ENCODE measurements at regions not wholly inside any gene's neighbourhood (a gene's known extent, or its start where the extent isn't known, plus 50 kb on each side); places are given as distances from the start of the nearest gene placed in this dataset.

DNA sequence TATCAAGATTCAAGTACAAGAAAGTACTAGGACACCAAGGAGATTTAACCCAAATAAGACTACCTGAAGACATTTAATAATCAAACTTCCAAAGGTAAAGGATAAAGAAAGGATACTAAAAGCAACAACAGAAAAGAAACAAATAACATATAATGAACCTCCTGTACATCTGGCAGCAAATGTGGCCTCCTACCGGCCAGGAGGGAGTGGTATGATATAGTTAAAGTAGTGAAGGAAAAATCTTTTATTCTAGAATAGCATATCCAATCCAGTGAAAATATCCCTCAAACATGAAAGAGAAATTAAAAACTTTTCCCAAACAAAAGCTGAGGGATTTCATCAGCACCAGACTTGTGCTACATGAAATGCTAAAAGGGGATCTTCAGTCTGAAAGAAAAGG, 104.7 kb upstream of the GUCY1A2 start:
- no peak overlapping the region for H3K4me3 Mint-ChIP-seq
- TF ChIP-seq EMX1 (CRISPR knock-in tag; IDR thresholded peaks at IDR 0.05) = no peak
- TF ChIP-seq, protein P1, sequence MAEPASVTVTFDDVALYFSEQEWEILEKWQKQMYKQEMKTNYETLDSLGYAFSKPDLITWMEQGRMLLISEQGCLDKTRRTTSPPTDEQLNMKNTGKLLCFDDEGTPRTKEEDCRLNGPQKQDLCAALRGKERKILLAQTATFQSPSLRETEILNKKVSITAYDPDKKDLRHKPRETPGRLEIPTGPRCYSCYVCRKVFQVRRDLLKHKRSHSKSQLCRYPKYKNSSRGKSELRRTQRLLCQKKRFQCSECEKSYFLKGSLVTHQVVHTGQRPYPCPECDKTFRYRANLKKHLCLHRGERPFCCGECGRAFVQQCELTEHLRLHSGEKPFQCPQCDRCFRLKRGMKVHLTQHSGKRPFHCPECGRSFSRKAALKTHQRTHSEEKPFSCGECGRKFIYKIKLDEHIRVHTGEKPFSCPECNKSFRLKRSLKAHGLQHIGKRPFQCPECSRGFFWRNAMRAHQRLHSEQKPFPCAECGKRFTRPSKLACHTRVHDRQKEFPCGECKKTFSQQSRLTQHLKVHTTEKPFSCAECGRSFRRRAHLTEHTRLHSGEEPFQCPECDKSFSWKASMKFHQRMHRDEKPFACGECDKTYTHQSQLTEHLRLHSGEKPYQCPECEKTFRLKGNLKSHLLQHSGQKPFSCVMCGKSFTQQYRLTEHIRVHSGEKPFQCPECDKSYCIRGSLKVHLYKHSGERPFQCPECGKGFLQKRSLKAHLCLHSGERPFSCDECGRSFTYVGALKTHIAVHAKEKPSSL (CRISPR knock-in tag; conservative IDR thresholded peaks at IDR 0.05) = no peak
- TF ChIP-seq, protein P2, sequence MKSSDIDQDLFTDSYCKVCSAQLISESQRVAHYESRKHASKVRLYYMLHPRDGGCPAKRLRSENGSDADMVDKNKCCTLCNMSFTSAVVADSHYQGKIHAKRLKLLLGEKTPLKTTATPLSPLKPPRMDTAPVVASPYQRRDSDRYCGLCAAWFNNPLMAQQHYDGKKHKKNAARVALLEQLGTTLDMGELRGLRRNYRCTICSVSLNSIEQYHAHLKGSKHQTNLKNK (CRISPR knock-in tag; IDR thresholded peaks at IDR 0.05) = no peak
- TF ChIP-seq, protein P3, sequence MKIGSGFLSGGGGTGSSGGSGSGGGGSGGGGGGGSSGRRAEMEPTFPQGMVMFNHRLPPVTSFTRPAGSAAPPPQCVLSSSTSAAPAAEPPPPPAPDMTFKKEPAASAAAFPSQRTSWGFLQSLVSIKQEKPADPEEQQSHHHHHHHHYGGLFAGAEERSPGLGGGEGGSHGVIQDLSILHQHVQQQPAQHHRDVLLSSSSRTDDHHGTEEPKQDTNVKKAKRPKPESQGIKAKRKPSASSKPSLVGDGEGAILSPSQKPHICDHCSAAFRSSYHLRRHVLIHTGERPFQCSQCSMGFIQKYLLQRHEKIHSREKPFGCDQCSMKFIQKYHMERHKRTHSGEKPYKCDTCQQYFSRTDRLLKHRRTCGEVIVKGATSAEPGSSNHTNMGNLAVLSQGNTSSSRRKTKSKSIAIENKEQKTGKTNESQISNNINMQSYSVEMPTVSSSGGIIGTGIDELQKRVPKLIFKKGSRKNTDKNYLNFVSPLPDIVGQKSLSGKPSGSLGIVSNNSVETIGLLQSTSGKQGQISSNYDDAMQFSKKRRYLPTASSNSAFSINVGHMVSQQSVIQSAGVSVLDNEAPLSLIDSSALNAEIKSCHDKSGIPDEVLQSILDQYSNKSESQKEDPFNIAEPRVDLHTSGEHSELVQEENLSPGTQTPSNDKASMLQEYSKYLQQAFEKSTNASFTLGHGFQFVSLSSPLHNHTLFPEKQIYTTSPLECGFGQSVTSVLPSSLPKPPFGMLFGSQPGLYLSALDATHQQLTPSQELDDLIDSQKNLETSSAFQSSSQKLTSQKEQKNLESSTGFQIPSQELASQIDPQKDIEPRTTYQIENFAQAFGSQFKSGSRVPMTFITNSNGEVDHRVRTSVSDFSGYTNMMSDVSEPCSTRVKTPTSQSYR (CRISPR knock-in tag; IDR thresholded peaks at IDR 0.05) = no peak
- TF ChIP-seq, protein P4, sequence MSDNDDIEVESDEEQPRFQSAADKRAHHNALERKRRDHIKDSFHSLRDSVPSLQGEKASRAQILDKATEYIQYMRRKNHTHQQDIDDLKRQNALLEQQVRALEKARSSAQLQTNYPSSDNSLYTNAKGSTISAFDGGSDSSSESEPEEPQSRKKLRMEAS (CRISPR knock-in tag; IDR thresholded peaks at IDR 0.05) = no peak
- TF ChIP-seq, protein P5, sequence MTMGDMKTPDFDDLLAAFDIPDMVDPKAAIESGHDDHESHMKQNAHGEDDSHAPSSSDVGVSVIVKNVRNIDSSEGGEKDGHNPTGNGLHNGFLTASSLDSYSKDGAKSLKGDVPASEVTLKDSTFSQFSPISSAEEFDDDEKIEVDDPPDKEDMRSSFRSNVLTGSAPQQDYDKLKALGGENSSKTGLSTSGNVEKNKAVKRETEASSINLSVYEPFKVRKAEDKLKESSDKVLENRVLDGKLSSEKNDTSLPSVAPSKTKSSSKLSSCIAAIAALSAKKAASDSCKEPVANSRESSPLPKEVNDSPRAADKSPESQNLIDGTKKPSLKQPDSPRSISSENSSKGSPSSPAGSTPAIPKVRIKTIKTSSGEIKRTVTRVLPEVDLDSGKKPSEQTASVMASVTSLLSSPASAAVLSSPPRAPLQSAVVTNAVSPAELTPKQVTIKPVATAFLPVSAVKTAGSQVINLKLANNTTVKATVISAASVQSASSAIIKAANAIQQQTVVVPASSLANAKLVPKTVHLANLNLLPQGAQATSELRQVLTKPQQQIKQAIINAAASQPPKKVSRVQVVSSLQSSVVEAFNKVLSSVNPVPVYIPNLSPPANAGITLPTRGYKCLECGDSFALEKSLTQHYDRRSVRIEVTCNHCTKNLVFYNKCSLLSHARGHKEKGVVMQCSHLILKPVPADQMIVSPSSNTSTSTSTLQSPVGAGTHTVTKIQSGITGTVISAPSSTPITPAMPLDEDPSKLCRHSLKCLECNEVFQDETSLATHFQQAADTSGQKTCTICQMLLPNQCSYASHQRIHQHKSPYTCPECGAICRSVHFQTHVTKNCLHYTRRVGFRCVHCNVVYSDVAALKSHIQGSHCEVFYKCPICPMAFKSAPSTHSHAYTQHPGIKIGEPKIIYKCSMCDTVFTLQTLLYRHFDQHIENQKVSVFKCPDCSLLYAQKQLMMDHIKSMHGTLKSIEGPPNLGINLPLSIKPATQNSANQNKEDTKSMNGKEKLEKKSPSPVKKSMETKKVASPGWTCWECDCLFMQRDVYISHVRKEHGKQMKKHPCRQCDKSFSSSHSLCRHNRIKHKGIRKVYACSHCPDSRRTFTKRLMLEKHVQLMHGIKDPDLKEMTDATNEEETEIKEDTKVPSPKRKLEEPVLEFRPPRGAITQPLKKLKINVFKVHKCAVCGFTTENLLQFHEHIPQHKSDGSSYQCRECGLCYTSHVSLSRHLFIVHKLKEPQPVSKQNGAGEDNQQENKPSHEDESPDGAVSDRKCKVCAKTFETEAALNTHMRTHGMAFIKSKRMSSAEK (CRISPR knock-in tag; IDR thresholded peaks at IDR 0.05; ENCODE audit: borderline replicate concordance) = no peak
- DNase-seq (ENCODE audit: low spot score) (no peak), ATAC-seq (no peak)
- no peaks in the 10 kb centered on the region for H3K27me3 Mint-ChIP-seq (ENCODE audit: low read depth)
- ChIA-PET CTCF (no interaction called here), POLR2A (no interaction called here)
- H3K9me3 Mint-ChIP-seq = peaks cover 14% of the 10 kb centered on the region
- H3K36me3 Mint-ChIP-seq = no peaks in the 10 kb centered on the region; the same call in 1 of the 2 replicates
- no peak overlapping the region for H3K27ac Mint-ChIP-seq
- H3K4me1 Mint-ChIP-seq = 0 out of 2 replicates have a peak, but pooled peaks cover 5% of the 10 kb centered on the region

DNA sequence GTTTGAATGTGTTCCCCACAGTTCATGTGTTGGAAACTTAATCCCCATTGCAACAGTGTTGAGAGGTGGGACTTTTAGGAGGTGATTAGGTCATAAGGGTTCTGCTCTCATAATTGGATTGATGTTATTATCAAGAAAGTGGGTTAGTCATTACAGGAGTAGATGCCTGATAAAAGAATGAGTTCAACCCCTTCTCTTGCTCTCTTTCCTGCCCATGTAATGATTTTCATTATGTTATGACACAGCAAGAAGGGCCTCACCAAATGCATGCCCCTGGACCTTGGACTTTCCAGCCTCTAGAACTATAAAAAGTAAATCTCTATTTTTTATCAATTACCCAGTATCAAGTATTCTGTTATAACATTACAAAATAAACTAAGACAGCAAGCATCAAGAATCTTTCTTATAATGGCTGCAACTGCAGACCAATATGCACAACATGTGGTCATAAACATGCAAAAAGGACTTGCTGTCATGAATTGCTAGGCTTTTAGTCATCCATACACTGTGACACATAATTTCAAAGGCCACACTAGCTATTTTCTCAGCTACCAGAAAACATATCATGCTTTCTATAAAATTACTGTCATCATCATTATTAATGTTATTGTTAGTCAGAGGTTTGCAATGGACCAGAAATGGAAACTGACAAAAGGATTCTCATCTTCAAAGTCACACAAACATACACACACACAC, 99.9 kb upstream of the GUCY1A2 start:
- H3K4me1 Mint-ChIP-seq = 0 out of 2 replicates have a peak, but pooled peaks cover 5% of the 10 kb centered on the region
- H3K4me3 Mint-ChIP-seq = no peak overlapping the region
- ATAC-seq (no peak), DNase-seq (ENCODE audit: low spot score) (no peak)
- ChIA-PET POLR2A (no interaction called here), CTCF (no interaction called here)
- no peaks in the 10 kb centered on the region for H3K27me3 Mint-ChIP-seq (ENCODE audit: low read depth)
- H3K36me3 Mint-ChIP-seq = no peaks in the 10 kb centered on the region
- no peak overlapping the region for H3K27ac Mint-ChIP-seq
- peaks cover 20% of the 10 kb centered on the region for H3K9me3 Mint-ChIP-seq
- no peak for TF ChIP-seq SMAD4 (CRISPR knock-in tag; IDR thresholded peaks at IDR 0.05)
- TF ChIP-seq GRHL2 (CRISPR knock-in tag; IDR thresholded peaks at IDR 0.05; ENCODE audit: insufficient replicate concordance, severe bottlenecking) = no peak
- TF ChIP-seq ZNF121 (CRISPR knock-in tag; IDR thresholded peaks at IDR 0.05) = no peak
- TF ChIP-seq, protein P6, sequence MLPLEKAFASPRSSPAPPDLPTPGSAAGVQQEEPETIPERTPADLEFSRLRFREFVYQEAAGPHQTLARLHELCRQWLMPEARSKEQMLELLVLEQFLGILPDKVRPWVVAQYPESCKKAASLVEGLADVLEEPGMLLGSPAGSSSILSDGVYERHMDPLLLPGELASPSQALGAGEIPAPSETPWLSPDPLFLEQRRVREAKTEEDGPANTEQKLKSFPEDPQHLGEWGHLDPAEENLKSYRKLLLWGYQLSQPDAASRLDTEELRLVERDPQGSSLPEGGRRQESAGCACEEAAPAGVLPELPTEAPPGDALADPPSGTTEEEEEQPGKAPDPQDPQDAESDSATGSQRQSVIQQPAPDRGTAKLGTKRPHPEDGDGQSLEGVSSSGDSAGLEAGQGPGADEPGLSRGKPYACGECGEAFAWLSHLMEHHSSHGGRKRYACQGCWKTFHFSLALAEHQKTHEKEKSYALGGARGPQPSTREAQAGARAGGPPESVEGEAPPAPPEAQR (CRISPR knock-in tag; IDR thresholded peaks at IDR 0.05) = no peak
- no peak for TF ChIP-seq ZNF219 (CRISPR knock-in tag; IDR thresholded peaks at IDR 0.05; ENCODE audit: borderline replicate concordance)
- TF ChIP-seq NFE2L1 (CRISPR knock-in tag; IDR thresholded peaks at IDR 0.05) = no peak
- TF ChIP-seq, protein P1 (CRISPR knock-in tag; conservative IDR thresholded peaks at IDR 0.05) = no peak
- TF ChIP-seq SOX15 (CRISPR knock-in tag; IDR thresholded peaks at IDR 0.05) = no peak
- no peak for TF ChIP-seq MXD4 (CRISPR knock-in tag; IDR thresholded peaks at IDR 0.05; ENCODE audit: borderline replicate concordance)
- TF ChIP-seq SP1 (CRISPR knock-in tag; conservative IDR thresholded peaks at IDR 0.05) = no peak
- no peak for TF ChIP-seq GTF2I (CRISPR knock-in tag; conservative IDR thresholded peaks at IDR 0.05)
- TF ChIP-seq HMGA2 (CRISPR knock-in tag; IDR thresholded peaks at IDR 0.05) = no peak
- TF ChIP-seq, protein P3 (CRISPR knock-in tag; IDR thresholded peaks at IDR 0.05) = no peak

Measured in WTC11 (cell line).